ENCODE measurements at regions not wholly inside any gene's neighbourhood (a gene's known extent, or its start where the extent isn't known, plus 50 kb on each side); places are given as distances from the start of the nearest gene placed in this dataset.

- no peak for DNase-seq
- Histone ChIP-seq H3K27ac (no peak overlapping the region), H3K4me1 (no peaks in the 10 kb centered on the region), H3K9me3 (no peaks in the 10 kb centered on the region), H3K36me3 (no peaks in the 10 kb centered on the region), H3K4me3 (no peak overlapping the region), H3K27me3 (no peaks in the 10 kb centered on the region)
- intact Hi-C loops (cut with DNase I; ENCODE audit: low total_unique reads): no loop called here
- TF ChIP-seq POLR2A (IDR thresholded peaks at IDR 0.05) (no peak), CTCF (IDR thresholded peaks at IDR 0.05) (no peak)
Observed at GRCh38 chr12:30188602-30189326, 405.0 kb upstream of the TMTC1 start.

- no peak overlapping the region for H3K4me3 ChIP-seq
- no peaks in the 10 kb centered on the region for H3K27me3 ChIP-seq
- TF ChIP-seq POLR2A (IDR thresholded peaks at IDR 0.05): no peak
- no peak for TF ChIP-seq CTCF (IDR thresholded peaks at IDR 0.05)
- DNase-seq: no peak
- no peaks in the 10 kb centered on the region for H3K9me3 ChIP-seq
- no peaks in the 10 kb centered on the region for H3K36me3 ChIP-seq
- no peaks in the 10 kb centered on the region for H3K4me1 ChIP-seq
- H3K27ac ChIP-seq: no peak overlapping the region
- intact Hi-C loops (cut with DNase I; ENCODE audit: low total_unique reads): no loop called here
Observed at GRCh38 chr12:30187426-30187825, 403.7 kb upstream of the TMTC1 start.

- H3K9me3 ChIP-seq: no peaks in the 10 kb centered on the region
- no peak overlapping the region for H3K27ac ChIP-seq
- H3K36me3 ChIP-seq: no peaks in the 10 kb centered on the region
- no peak for TF ChIP-seq CTCF (IDR thresholded peaks at IDR 0.05)
- TF ChIP-seq POLR2A (IDR thresholded peaks at IDR 0.05): no peak
- no peaks in the 10 kb centered on the region for H3K4me1 ChIP-seq
- intact Hi-C loops (cut with DNase I; ENCODE audit: low total_unique reads): no loop called here
- DNase-seq: no peak
- no peak overlapping the region for H3K4me3 ChIP-seq
- no peaks in the 10 kb centered on the region for H3K27me3 ChIP-seq
Observed at GRCh38 chr12:30181334-30181733, 397.6 kb upstream of the TMTC1 start.

GRCh38 chr12:30180602-30181001 lies 396.9 kb upstream of the TMTC1 start:
- intact Hi-C loops (cut with DNase I; ENCODE audit: low total_unique reads): no loop called here
- H3K4me3 ChIP-seq: no peak overlapping the region
- no peak for DNase-seq
- H3K36me3 ChIP-seq: no peaks in the 10 kb centered on the region
- TF ChIP-seq POLR2A (IDR thresholded peaks at IDR 0.05) (no peak), CTCF (IDR thresholded peaks at IDR 0.05) (no peak)
- H3K4me1 ChIP-seq: no peaks in the 10 kb centered on the region
- no peaks in the 10 kb centered on the region for H3K9me3 ChIP-seq
- no peak overlapping the region for H3K27ac ChIP-seq
- H3K27me3 ChIP-seq: no peaks in the 10 kb centered on the region

- H3K4me1 ChIP-seq: no peaks in the 10 kb centered on the region
- no peak overlapping the region for H3K4me3 ChIP-seq
- TF ChIP-seq CTCF (IDR thresholded peaks at IDR 0.05): no peak
- no peak for TF ChIP-seq POLR2A (IDR thresholded peaks at IDR 0.05)
- intact Hi-C loops (cut with DNase I; ENCODE audit: low total_unique reads): no loop called here
- H3K36me3 ChIP-seq: no peaks in the 10 kb centered on the region
- no peak for DNase-seq
- H3K9me3 ChIP-seq: no peaks in the 10 kb centered on the region
- H3K27ac ChIP-seq: no peak overlapping the region
- no peaks in the 10 kb centered on the region for H3K27me3 ChIP-seq
Observed at GRCh38 chr12:30178916-30179315, 395.2 kb upstream of the TMTC1 start.
